ENCODE measurements at regions not wholly inside any gene's neighbourhood (a gene's known extent, or its start where the extent isn't known, plus 50 kb on each side); places are given as distances from the start of the nearest gene placed in this dataset.
"Not testable (repeated sequence)": the region's sequence is repeated elsewhere in the genome, so short reads cannot be mapped to it uniquely, and the experiment has no call there.

DNA sequence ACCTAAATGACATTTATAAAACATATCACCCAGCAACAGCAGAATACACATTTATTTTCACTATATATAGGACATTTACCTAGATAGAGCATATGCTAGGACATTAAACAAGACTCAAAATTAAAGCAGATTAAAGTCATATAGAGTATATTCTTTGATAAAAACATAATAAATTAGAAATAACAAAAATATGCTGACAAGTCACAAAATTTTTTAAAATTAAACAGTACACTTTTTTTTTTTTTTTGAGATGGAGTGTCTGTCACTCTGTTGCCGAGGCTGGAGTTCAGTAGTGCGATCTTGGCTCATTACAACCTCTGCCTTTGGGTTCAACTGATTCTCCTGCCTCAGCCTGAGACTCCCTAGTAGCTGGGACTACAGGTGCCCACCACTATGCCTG, 758.9 kb upstream of the NRXN1 start:
- TF ChIP-seq, protein P1, sequence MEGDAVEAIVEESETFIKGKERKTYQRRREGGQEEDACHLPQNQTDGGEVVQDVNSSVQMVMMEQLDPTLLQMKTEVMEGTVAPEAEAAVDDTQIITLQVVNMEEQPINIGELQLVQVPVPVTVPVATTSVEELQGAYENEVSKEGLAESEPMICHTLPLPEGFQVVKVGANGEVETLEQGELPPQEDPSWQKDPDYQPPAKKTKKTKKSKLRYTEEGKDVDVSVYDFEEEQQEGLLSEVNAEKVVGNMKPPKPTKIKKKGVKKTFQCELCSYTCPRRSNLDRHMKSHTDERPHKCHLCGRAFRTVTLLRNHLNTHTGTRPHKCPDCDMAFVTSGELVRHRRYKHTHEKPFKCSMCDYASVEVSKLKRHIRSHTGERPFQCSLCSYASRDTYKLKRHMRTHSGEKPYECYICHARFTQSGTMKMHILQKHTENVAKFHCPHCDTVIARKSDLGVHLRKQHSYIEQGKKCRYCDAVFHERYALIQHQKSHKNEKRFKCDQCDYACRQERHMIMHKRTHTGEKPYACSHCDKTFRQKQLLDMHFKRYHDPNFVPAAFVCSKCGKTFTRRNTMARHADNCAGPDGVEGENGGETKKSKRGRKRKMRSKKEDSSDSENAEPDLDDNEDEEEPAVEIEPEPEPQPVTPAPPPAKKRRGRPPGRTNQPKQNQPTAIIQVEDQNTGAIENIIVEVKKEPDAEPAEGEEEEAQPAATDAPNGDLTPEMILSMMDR (IDR thresholded peaks at IDR 0.05): no peak
- Histone ChIP-seq H3K27ac (no peak overlapping the region), H3K4me3 (no peak overlapping the region)
- no peak for DNase-seq (ENCODE audit: low spot score)

DNA sequence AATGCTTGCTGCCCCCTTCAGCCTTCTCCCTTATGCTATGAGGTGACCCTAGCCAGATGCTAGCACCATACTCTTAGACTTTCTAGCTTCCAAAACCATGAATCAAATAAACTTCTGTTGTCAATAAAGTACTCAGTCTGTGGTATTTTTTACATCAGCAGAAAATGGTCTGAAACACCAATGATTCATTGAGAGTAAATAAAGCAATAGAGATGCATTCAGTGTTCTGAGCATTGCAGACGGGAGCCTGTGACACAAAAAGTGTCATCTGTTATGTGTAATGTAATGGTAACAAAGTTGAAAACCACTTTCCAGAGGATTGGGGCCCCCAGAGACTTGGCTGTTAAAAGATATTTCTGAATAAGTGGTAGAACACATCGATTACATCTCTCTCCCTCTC, 758.0 kb upstream of the NRXN1 start:
- DNase-seq (ENCODE audit: low spot score): no peak
- TF ChIP-seq, protein P1 (IDR thresholded peaks at IDR 0.05): no peak
- H3K4me3 ChIP-seq: no peak overlapping the region
- no peak overlapping the region for H3K27ac ChIP-seq

DNA sequence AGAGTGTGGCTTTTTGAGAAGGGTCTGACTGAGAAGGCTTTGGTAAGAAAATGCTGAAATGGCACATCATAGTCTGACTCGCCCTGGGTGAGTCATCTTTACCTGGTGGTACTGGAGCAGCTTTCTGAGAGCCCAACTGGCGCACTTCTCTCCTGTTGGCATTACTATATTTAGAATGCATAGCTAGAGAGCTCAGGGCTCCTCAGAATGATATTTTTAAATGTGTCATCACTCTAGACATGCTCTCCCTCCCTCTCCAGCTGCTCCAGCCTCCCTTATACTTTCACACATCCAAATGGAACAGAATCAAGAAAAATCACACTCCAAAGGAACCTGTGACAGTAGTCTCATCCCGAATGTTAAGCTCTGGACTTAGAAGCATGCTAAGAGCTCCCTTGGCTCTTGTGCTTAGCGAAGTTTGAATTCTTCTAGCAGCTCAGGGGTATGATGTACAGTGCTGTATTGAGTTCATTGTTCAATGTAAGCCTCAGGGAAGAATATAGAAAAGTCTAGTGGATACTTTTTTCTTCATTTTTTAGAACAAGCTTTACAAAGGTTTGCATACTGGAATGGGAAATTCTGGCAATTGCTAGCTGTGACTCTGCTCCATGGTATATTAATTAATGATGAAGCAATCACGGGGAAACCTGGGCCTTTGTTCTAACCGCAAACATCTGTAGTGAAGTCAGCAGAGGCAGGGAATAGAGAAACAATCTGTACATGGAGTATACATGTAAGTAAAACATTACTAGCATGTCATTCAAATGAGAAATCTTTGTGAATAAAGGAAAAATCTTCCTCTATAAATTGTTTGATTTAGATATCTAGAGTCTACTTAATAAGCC, 751.2 kb upstream of the NRXN1 start:
- Histone ChIP-seq H3K27ac (no peak overlapping the region), H3K4me3 (no peak overlapping the region)
- DNase-seq (ENCODE audit: low spot score): no peak
- TF ChIP-seq, protein P1 (IDR thresholded peaks at IDR 0.05): no peak

DNA sequence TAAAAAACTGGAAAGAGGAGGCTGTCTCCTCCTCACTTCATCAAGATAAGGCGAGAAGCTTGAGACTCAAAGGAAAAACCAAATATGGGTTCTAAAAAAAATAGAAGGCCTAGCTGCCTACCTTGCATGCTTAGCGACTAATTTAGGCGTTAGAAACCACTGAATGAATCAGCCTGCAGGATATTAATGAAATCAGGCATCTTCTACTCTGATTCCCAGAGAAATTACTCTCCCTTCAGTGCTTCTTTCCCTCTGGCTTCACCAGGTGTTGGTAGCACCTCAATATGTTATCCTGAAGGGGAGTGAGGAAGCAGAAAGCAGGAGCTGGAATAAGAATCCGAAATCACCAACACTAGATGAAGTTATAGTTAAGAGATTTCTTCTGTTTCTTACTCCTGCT, 749.8 kb upstream of the NRXN1 start:
- TF ChIP-seq, protein P1 (IDR thresholded peaks at IDR 0.05): no peak
- no peak overlapping the region for H3K27ac ChIP-seq
- DNase-seq (ENCODE audit: low spot score): no peak
- H3K4me3 ChIP-seq: no peak overlapping the region

DNA sequence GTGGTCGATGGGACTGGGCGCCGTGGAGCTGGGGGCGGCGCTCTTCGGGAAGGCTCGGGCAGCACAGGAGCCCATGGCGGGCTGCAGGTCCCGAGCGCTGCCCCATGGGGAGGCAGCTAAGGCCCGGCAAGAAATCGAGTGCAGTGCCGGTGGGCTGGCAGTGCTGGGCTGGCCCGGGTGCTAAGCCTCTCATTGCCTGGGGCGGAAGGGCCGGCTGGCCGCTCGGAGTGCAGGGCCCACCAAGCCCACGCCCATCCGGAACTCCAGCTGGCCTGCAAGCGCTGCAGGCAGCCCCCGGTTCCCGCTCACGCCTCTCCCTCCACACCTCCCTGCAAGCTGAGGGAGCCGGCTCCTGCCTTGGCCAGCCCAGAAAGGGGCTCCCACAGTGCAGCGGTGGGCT, 748.4 kb upstream of the NRXN1 start:
- Histone ChIP-seq H3K27ac (no peak overlapping the region), H3K4me3 (no peak overlapping the region)
- no peak for DNase-seq (ENCODE audit: low spot score)
- TF ChIP-seq, protein P1 (IDR thresholded peaks at IDR 0.05): no peak

DNA sequence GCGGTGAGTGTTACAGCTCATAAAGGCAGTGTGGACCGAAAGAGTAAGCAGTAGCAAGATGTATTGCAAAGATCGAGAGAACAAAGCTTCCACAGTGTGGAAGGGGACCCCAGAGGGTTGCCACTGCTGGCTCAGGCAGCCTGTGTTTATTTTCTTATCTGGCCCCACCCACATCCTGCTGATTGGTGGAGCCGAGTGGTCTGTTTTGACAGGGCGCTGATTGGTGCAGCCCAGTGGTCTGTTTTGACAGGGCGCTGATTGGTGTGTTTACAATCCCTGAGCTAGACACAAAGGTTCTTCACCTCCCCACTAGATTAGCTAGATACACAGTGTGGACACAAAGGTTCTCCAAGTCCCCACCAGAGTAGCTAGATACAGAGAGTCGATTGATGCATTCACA, 747.8 kb upstream of the NRXN1 start:
- not testable (repeated sequence) for H3K27ac ChIP-seq; DNase-seq (ENCODE audit: low spot score); H3K4me3 ChIP-seq

DNA sequence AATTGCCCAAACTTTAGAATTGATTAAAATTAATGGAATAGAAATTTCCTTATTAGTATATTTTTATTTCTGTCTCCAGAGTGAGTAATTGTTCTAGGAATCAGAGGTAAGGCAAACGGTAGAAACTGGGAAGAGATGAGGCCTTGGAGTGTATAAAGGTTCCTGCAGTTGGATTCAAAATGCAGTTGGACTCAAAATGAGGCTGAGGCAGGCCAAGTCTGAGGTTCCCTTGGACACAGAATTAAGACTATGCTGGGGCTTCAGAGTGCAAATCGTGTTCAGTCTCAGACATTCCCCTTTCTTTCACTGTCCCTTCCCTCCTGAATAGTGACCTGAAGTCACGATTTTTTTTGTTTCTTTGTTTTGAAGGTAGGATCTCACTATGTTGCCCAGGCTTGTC, 746.9 kb upstream of the NRXN1 start:
- DNase-seq (ENCODE audit: low spot score): no peak
- Histone ChIP-seq H3K27ac (no peak overlapping the region), H3K4me3 (no peak overlapping the region)
- TF ChIP-seq, protein P1 (IDR thresholded peaks at IDR 0.05): no peak

DNA sequence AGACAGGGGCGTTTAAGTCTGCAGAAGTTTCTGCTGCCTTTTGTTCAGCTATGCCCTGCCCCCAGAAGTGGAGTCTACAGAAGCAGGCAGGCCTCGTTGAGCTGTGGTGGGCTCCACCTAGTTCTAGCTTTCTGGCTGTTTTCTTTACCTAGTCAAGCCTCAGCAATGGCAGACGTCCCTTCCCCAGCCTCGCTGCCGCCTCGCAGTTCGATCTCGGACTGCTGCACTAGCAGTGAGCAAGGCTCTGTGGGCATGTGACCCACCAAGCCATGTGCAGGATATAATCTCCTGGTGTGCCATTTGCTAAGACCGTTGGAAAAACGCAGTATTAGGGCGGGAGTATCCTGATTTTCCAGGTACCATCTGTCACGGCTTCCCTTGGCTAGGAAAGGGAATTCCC, 742.7 kb upstream of the NRXN1 start:
- not testable (repeated sequence) for H3K27ac ChIP-seq; DNase-seq (ENCODE audit: low spot score); H3K4me3 ChIP-seq
